IMR-90 (cell line): ENCODE measurements at regions not wholly inside any gene's neighbourhood (a gene's known extent, or its start where the extent isn't known, plus 50 kb on each side); places are given as distances from the start of the nearest gene placed in this dataset.

Experiments used
- POLR2A ChIP-seq: IDR thresholded peaks from 2 replicates; pipeline ENCODE4 v1.6.1; 2012; ENCODE audit warnings: mild to moderate bottlenecking, low read depth, low read length
- RAD21 ChIP-seq: IDR thresholded peaks from 2 replicates; pipeline ENCODE4 v1.6.1; 2012; ENCODE audit warnings: low read length, improper control_type of control experiment
- TF ChIP-seq, protein P1 (sequence below): conservative IDR thresholded peaks from 2 replicates; pipeline ENCODE4 v1.5.1; 2012; ENCODE audit warnings: mild to moderate bottlenecking, low read depth, low read length, improper control_type of control experiment
- TF ChIP-seq, protein P2 (sequence below): fragments of 150-350 bp; IDR thresholded peaks from 2 replicates; pipeline ENCODE4 v1.6.1; 2016; ENCODE audit warnings: low read depth, mild to moderate bottlenecking, low read length, moderate library complexity, borderline replicate concordance

- TF ChIP-seq POLR2A, result no peak
- no peak for TF ChIP-seq RAD21
- TF ChIP-seq, protein P1, sequence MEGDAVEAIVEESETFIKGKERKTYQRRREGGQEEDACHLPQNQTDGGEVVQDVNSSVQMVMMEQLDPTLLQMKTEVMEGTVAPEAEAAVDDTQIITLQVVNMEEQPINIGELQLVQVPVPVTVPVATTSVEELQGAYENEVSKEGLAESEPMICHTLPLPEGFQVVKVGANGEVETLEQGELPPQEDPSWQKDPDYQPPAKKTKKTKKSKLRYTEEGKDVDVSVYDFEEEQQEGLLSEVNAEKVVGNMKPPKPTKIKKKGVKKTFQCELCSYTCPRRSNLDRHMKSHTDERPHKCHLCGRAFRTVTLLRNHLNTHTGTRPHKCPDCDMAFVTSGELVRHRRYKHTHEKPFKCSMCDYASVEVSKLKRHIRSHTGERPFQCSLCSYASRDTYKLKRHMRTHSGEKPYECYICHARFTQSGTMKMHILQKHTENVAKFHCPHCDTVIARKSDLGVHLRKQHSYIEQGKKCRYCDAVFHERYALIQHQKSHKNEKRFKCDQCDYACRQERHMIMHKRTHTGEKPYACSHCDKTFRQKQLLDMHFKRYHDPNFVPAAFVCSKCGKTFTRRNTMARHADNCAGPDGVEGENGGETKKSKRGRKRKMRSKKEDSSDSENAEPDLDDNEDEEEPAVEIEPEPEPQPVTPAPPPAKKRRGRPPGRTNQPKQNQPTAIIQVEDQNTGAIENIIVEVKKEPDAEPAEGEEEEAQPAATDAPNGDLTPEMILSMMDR, result no peak
- TF ChIP-seq, protein P2, sequence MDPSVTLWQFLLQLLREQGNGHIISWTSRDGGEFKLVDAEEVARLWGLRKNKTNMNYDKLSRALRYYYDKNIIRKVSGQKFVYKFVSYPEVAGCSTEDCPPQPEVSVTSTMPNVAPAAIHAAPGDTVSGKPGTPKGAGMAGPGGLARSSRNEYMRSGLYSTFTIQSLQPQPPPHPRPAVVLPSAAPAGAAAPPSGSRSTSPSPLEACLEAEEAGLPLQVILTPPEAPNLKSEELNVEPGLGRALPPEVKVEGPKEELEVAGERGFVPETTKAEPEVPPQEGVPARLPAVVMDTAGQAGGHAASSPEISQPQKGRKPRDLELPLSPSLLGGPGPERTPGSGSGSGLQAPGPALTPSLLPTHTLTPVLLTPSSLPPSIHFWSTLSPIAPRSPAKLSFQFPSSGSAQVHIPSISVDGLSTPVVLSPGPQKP, result no peak
Measured at GRCh38 chr3:22568285-22568684, 634.8 kb upstream of the UBE2E2 start.
